ENCODE measurements at regions not wholly inside any gene's neighbourhood (a gene's known extent, or its start where the extent isn't known, plus 50 kb on each side); places are given as distances from the start of the nearest gene placed in this dataset.
"Not testable (repeated sequence)": the region's sequence is repeated elsewhere in the genome, so short reads cannot be mapped to it uniquely, and the experiment has no call there.

DNA sequence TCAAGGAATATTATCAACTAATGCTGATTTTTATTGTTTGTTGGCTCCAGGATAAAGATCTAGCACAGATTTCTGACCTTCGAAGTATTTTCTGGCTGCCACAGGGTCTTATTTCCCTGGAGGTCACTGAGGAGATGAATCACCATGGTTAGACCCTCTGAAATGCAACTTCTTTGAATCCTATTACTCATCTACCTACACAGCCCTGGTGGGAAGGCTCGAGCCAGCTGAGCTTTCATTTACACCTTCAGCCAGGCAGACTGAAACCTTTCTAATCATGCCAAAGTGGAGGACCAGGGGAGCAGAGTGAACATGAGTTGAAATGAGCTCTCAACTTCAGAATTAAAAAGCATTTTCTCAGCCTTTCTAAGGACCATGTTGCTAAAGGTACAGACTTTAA lies 130.5 kb downstream of the SMIM20 start:
- no peak for DNase-seq

DNA sequence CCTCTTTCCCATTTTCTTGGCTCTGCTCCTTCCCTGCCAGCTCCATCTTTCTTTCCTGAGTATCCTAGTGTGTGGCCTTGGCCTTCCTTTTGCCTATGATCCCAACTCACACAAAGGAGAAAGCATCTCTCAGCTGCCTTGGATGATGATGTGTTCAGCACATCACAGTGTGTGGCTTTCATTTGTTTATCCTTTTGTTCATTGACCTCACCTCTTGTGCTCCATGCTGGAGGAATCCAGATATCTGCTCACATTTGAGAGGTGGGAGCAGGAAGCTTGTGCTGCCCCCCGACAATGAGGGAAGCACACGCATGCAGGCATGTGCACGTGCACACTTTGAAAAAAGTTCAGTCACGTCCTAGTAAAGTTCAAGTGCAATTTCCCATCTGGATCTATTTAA lies 131.0 kb downstream of the SMIM20 start:
- DNase-seq = no peak

GRCh38 chr4:26047795-26048194 lies 133.8 kb downstream of the SMIM20 start:
- DNase-seq = no peak

DNA sequence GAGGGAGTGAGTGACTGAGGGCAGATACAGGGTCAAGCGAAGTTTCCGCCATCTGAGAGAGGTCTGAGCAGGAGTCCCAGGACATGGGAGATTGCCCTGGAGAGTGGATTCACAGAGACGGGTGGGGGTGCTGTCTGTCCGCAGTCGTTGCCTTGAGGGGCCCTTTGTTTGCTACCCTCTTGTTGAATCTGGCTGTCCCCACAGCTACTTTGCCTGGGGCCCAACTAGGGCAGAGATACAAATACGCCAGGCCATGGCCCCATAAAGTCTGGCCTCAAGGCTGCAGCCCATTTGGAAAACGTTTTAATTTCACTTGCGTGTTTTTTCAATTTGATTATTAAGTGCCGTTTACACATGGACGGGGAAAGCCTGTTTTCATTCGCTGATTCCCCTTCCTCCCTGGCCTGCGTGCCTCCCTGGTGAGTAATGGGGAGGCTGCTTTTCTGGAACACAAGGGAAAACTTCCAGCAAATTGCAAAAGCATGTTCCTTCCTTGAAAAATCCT lies 134.4 kb downstream of the SMIM20 start:
- DNase-seq = peak in 2 of 58 donors; percentile 8 to 41

DNA sequence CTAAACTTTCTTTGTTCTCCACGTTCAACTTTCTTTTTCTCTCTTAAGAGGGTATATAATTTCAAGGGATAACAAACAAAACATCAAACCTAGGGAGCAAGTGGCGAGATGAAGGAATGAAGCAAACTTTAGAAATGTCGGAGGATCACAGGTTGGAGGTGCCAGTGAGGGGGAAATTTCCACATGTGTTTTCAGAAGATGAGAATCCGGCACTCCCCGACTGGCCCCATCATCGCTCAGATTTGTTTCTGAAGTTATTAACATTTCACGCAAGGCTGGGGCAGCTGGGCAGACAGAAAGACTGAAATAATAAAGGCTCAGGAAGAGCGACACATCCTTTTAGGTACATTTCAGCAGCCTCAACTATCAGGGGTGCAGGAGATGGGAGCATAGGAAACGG lies 134.9 kb downstream of the SMIM20 start:
- DNase-seq = no peak

GRCh38 chr4:26049447-26049846 lies 135.4 kb downstream of the SMIM20 start:
- DNase-seq = no peak

- DNase-seq = peak in 16 of 58 donors; percentile 3 to 23 (median 7)
These were observed 136.2 kb downstream of the SMIM20 start for GRCh38 chr4:26050212-26050643.

- no peak for DNase-seq
These were observed 136.7 kb downstream of the SMIM20 start for GRCh38 chr4:26050671-26051070.

DNA sequence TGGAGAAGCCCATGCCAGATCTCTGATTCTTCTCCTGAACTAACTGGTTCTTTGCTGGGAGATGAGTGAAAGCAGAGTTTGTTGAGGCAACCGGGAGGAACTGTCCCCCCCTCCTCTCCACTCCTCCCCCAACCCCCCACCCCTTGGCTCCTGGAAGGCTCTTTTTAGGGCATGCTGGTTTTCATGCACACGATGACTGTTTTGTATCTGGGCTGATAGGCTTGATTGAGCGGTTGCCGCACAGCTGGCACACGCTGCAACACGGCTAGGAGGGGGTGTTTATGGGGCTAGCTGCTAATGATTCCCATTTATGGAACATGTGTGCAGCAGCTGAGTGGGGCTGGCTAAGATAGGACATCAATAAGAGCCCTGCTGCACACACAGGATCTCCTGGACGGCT lies 137.2 kb downstream of the SMIM20 start:
- DNase-seq = no peak

DNA sequence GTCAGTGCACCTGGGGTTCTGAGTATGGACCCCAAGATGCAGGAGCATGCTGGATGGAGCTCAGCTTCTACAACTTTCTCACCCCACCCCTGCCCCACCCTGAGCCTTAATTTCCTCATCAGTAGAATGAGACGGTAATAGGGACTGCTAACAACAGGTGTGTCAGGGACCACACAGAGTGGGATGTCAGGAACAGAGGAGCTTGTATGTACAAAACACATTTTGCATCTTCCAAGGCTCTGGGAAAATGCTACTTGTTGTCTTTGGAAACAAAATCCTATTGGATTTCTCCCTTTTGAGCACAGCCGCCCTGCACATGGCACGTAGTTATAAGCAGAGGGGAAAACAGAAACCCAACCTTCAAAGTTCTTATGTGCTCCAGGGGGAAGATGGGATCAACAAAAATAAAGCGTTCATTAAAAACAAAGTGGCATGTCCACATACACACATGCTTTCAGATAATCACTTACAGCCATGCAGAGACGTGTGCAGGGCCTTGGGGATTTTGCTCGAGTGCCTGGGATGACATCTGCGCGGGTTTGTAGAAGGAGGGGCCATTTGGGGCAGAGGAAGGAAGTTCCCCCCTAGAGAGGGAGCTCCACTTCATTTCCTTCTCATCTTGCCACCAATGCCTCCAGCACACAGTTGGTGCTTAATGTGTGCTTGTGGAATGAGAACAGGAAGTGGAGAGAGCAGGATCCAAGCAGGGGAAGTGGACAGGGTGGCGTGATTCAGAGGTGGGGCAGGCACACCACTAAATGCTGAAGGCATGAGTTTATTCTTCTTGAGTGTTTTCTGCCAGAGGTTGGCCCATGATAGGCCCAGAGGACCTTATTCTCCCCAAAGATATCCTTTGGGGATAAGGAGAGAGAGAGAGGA lies 138.9 kb downstream of the SMIM20 start:
- no peak for DNase-seq

- DNase-seq = no peak
These were observed 139.7 kb downstream of the SMIM20 start for GRCh38 chr4:26053761-26054160.

DNA sequence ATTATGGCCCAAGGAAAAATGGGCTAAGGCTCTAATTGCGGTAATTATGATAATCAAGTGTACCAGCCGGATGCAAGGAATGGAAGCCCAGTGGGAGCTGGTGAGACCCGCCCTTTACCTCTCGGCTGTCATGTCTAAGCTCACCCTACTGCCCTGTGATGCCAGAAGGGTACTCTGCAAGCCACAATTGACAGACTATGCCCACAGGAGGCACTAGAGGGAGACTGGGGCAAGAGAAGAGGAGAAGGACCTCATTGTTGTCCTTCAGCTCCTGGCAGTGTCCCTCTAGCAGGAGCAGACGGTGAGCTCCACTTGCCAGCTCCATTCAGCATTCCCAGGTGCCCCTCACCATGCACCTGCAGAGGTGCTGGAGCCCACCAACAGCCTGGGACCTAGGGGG lies 141.8 kb downstream of the SMIM20 start:
- no peak for DNase-seq

- DNase-seq = no peak
These were observed 142.4 kb downstream of the SMIM20 start for GRCh38 chr4:26056406-26056805.

- DNase-seq = not testable (repeated sequence)
These were observed 143.8 kb downstream of the SMIM20 start for GRCh38 chr4:26057839-26058238.

GRCh38 chr4:26058537-26058936 lies 144.5 kb downstream of the SMIM20 start:
- DNase-seq = peak in 2 of 58 donors; percentile 2 to 19

GRCh38 chr4:26059391-26060154 lies 145.6 kb downstream of the SMIM20 start:
- DNase-seq = no peak

GRCh38 chr4:26060286-26060685 lies 146.3 kb downstream of the SMIM20 start:
- no peak for DNase-seq

DNA sequence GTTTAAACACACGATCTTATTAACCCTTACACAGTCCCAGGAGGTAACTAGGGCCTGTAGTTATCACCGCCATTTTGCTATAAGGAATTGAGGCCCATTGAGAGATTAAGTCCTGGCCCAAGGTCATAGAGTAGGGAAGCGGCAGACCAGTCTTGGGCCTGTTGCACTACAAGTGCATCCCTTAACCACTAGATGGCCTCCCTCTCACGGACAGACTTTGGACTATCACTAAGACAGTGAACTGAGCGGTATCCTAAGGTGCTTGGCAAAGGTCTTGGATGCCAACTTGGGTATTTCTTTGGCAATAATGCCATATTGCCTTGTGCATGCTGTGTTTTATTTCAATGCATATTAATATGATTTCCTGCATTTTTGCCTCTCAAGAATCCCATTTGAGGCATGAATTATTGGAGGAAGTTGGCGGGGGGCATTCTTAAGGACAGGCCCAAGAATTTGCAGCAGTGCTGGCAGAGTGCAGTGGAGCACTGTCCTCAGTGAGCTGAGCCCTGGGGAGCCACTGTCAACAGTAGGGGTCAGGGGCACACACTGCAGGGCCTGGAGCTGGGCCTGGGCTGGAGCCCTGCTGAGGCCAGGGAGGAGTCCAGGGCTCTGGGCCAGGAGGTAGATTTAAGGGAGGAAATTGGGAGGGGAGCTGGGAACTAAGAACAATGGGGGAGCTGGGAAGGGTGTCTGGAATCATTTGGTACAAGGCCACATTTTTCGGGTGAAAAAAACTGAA lies 147.4 kb downstream of the SMIM20 start:
- DNase-seq = no peak

DNA sequence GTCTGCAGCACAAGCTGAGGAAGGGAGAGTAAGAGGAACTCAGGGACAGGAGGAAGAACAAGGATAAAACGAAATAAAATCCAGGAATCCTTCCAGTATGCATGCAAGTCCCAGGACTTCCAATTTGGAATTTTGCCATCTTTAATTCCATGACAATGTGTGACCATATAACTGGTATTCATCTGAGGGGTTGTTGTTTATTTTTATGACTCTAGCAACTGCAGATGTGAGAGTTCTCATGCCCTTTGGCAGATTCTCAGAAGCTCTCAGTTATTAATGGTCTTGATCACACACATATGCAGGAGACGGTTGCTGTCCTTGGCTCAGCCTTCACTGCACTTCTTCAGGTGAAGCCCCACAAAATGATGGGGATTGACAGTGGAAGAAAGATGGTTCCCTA lies 148.2 kb downstream of the SMIM20 start:
- no peak for DNase-seq

- not testable (repeated sequence) for DNase-seq
These were observed 150.0 kb downstream of the SMIM20 start for GRCh38 chr4:26064009-26064408.

- no peak for DNase-seq
These were observed 151.8 kb downstream of the SMIM20 start for GRCh38 chr4:26065833-26066232.

- no peak for DNase-seq
These were observed 153.0 kb downstream of the SMIM20 start for GRCh38 chr4:26067035-26067434.
